ENCODE measurements at regions not wholly inside any gene's neighbourhood (a gene's known extent, or its start where the extent isn't known, plus 50 kb on each side); places are given as distances from the start of the nearest gene placed in this dataset.
"Not testable (repeated sequence)": the region's sequence is repeated elsewhere in the genome, so short reads cannot be mapped to it uniquely, and the experiment has no call there.

GRCh38 chr5:82748688-82749460 lies 328.3 kb downstream of the TMEM167A start:
- no peak for DNase-seq

GRCh38 chr5:82747986-82748385 lies 329.2 kb downstream of the TMEM167A start:
- no peak for DNase-seq

- DNase-seq: no peak
These were observed 332.2 kb downstream of the TMEM167A start for GRCh38 chr5:82745016-82745415.

- DNase-seq: no peak
These were observed 338.4 kb downstream of the TMEM167A start for GRCh38 chr5:82738681-82739269.

- DNase-seq: no peak
These were observed 341.9 kb downstream of the TMEM167A start for GRCh38 chr5:82735160-82735789.

- no peak for DNase-seq
These were observed 342.8 kb downstream of the TMEM167A start for GRCh38 chr5:82734347-82734746.

GRCh38 chr5:82730913-82731312 lies 346.3 kb downstream of the TMEM167A start:
- no peak for DNase-seq

GRCh38 chr5:82728926-82729702 lies 348.1 kb downstream of the TMEM167A start:
- no peak for DNase-seq

GRCh38 chr5:82723168-82723567 lies 354.0 kb downstream of the TMEM167A start:
- no peak for DNase-seq

GRCh38 chr5:82721087-82721410 lies 356.1 kb downstream of the TMEM167A start:
- DNase-seq: no peak

GRCh38 chr5:82720213-82721086 lies 356.7 kb downstream of the TMEM167A start:
- DNase-seq: no peak

- DNase-seq: no peak
These were observed 357.8 kb downstream of the TMEM167A start for GRCh38 chr5:82719368-82719767.

- DNase-seq: no peak
These were observed 359.5 kb downstream of the TMEM167A start for GRCh38 chr5:82717738-82718137.

- not testable (repeated sequence) for DNase-seq
These were observed 362.5 kb downstream of the TMEM167A start for GRCh38 chr5:82714732-82715131.

GRCh38 chr5:82713811-82714210 lies 363.4 kb downstream of the TMEM167A start:
- DNase-seq: no peak

- no peak for DNase-seq
These were observed 369.5 kb downstream of the TMEM167A start for GRCh38 chr5:82707741-82708140.

- no peak for DNase-seq
These were observed 372.8 kb downstream of the TMEM167A start for GRCh38 chr5:82704381-82704780.

GRCh38 chr5:82702046-82702445 lies 375.1 kb downstream of the TMEM167A start:
- DNase-seq: no peak

GRCh38 chr5:82699737-82700136 lies 377.5 kb downstream of the TMEM167A start:
- no peak for DNase-seq

- no peak for DNase-seq
These were observed 379.2 kb downstream of the TMEM167A start for GRCh38 chr5:82698026-82698425.

GRCh38 chr5:82694711-82695285 lies 382.4 kb downstream of the TMEM167A start:
- DNase-seq: no peak

- DNase-seq: no peak
These were observed 384.4 kb downstream of the TMEM167A start for GRCh38 chr5:82692826-82693225.
